ENCODE measurements at regions not wholly inside any gene's neighbourhood (a gene's known extent, or its start where the extent isn't known, plus 50 kb on each side); places are given as distances from the start of the nearest gene placed in this dataset.

GRCh38 chr18:34548973-34549294 is 161.2 kb upstream of the DTNA start:
- TF ChIP-seq POLR2AphosphoS5 (IDR thresholded peaks at IDR 0.05; ENCODE audit: low read depth, low read length): no peak
- no peak for TF ChIP-seq POLR2A (IDR thresholded peaks at IDR 0.05; ENCODE audit: low read depth, low read length)
- TF ChIP-seq SPI1 (IDR thresholded peaks at IDR 0.05; ENCODE audit: low read depth, low read length): no peak

Data from GM12891 (cell line).